Endothelial cell of umbilical vein (primary cell): ENCODE measurements at regions not wholly inside any gene's neighbourhood (a gene's known extent, or its start where the extent isn't known, plus 50 kb on each side); places are given as distances from the start of the nearest gene placed in this dataset.

Experiments used
- BruUV-seq: library from RNA; stranded (reverse); fragments of 400-500 nt; replicated peaks from 2 replicates; lab custom pipeline; 2021; lab: Mats Ljungman, UMichigan
- CTCF ChIA-PET: fragments of 300-600, 350-600 bp; sonication (Branson Sonifier 250); formaldehyde crosslinking; loops from one replicate; lab custom pipeline; 2021; ENCODE audit warnings: antibody characterized with exemption, inconsistent platforms; lab: Charles Lee
- POLR2A ChIA-PET: fragments of 300-600, 350-600 bp; sonication (Branson Sonifier 250); formaldehyde crosslinking; loops from one replicate; lab custom pipeline; 2021; ENCODE audit warnings: antibody characterized with exemption, inconsistent platforms; lab: Charles Lee
- DNase-seq: peaks from one replicate; pipeline ENCODE4 v3.0.0-alpha.2; 2011; ENCODE audit warnings: low read depth, low spot score
- FAIRE-seq: peaks from 2 replicates; lab custom pipeline; 2011; peaks lifted over from hg19 to GRCh38; lab: Jason Lieb, UNC
- H2AFZ ChIP-seq: 2 replicates; pipeline ENCODE4 v1.6.0; 2012; ENCODE audit warnings: low read depth, low read length, control low read depth, inconsistent platforms
- H3K27ac ChIP-seq: 2 replicates; pipeline ENCODE4 v1.5.1; 2011; ENCODE audit warnings: low read depth, mild to moderate bottlenecking, control low read depth, low read length, moderate library complexity; ENCODE audit not compliant: insufficient read depth
- H3K27me3 ChIP-seq, 2 experiments: 2 replicates each; pipeline versions ENCODE4 v1.6.0 to v1.6.1; 2011; ENCODE audit warnings: low read length in 2 of 2, mixed read lengths in 1 of 2; ENCODE audit not compliant: control insufficient read depth in 2 of 2, insufficient read depth in 2 of 2
- H3K36me3 ChIP-seq, 2 experiments: 2 replicates in 1 of 2; 3 replicates in 1 of 2; pipeline ENCODE4 v1.5.1; 2011; ENCODE audit warnings: low read length in 2 of 2, mild to moderate bottlenecking in 1 of 2, moderate library complexity in 1 of 2; ENCODE audit not compliant: control insufficient read depth in 2 of 2, insufficient read depth in 2 of 2; ENCODE audit errors: extremely low read depth in 1 of 2
- H3K4me1 ChIP-seq: 3 replicates; pipeline ENCODE4 v1.5.1; 2011; ENCODE audit warnings: mild to moderate bottlenecking, low read length; ENCODE audit not compliant: control insufficient read depth, insufficient read depth; ENCODE audit errors: extremely low read depth
- H3K4me2 ChIP-seq: 2 replicates; pipeline ENCODE4 v1.6.1; 2011; ENCODE audit warnings: low read length, control low read depth, mixed read lengths; ENCODE audit not compliant: insufficient read depth
- H3K4me3 ChIP-seq, 3 experiments: fragments of 200-600 bp in 1 of 3; sonication (generic), shearing (Covaris generic) in 1 of 3; replicated peaks in 1 of 3; 2 replicates each; pipeline ENCODE4 v1.5.1; 2011 to 2016; ENCODE audit warnings: control low read depth in 3 of 3, low read length in 3 of 3, mild to moderate bottlenecking in 2 of 3, inconsistent platforms in 1 of 3, low read depth in 1 of 3, moderate library complexity in 1 of 3; ENCODE audit not compliant: insufficient read depth in 1 of 3
- H3K79me2 ChIP-seq: 2 replicates; pipeline ENCODE4 v1.6.0; 2012; ENCODE audit warnings: low read length, inconsistent platforms; ENCODE audit not compliant: control insufficient read depth, insufficient read depth
- H3K9ac ChIP-seq: replicated peaks from 2 replicates; pipeline ENCODE3; 2011; ENCODE audit warnings: low read length, control low read depth; ENCODE audit not compliant: insufficient read depth; ENCODE audit errors: extremely low read depth
- H3K9me1 ChIP-seq: replicated peaks from 3 replicates; pipeline ENCODE4 v1.6.0; 2011; ENCODE audit warnings: mild to moderate bottlenecking, low read length; ENCODE audit not compliant: control insufficient read depth, insufficient read depth; ENCODE audit errors: extremely low read depth
- H3K9me3 ChIP-seq: replicated peaks from 2 replicates; pipeline ENCODE4 v1.5.1; 2012; ENCODE audit warnings: low read length, inconsistent platforms; ENCODE audit not compliant: control insufficient read depth, insufficient read depth
- H4K20me1 ChIP-seq: replicated peaks from 2 replicates; pipeline ENCODE3; 2011; ENCODE audit warnings: mild to moderate bottlenecking, low read length; ENCODE audit not compliant: control insufficient read depth, insufficient read depth; ENCODE audit errors: extremely low read depth
- CTCF ChIP-seq, 2 donors: IDR thresholded peaks; 1 replicate in 1 of 2; 2 replicates in 1 of 2; pipeline ENCODE4 v1.5.1; 2011; ENCODE audit warnings: low read length in 2 of 2, mild to moderate bottlenecking in 2 of 2, moderate library complexity in 2 of 2, control low read depth in 1 of 2, inconsistent platforms in 1 of 2, low read depth in 1 of 2; ENCODE audit not compliant: insufficient read depth in 1 of 2; ENCODE audit errors: extremely low read depth in 1 of 2
- EZH2 ChIP-seq: IDR thresholded peaks from 2 replicates; pipeline ENCODE4 v1.6.1; 2012; ENCODE audit warnings: borderline replicate concordance, low read depth, mild to moderate bottlenecking, moderate library complexity, low read length, inconsistent platforms; ENCODE audit not compliant: severe bottlenecking
- FOS ChIP-seq: IDR thresholded peaks from 2 replicates; pipeline ENCODE4 v1.6.1; 2011; ENCODE audit warnings: mild to moderate bottlenecking, low read length, moderate library complexity, borderline replicate concordance; ENCODE audit not compliant: insufficient read depth
- GATA2 ChIP-seq: IDR thresholded peaks from 2 replicates; pipeline ENCODE4 v1.7.0; 2011; ENCODE audit warnings: low read depth, mild to moderate bottlenecking, moderate library complexity, mixed read lengths, low read length; ENCODE audit not compliant: insufficient read length, insufficient read depth
- JUN ChIP-seq: IDR thresholded peaks from 2 replicates; pipeline ENCODE4 v1.6.1; 2011; ENCODE audit warnings: borderline replicate concordance, low read depth; ENCODE audit not compliant: insufficient read length, insufficient read depth
- MAX ChIP-seq: IDR thresholded peaks from 2 replicates; pipeline ENCODE4 v1.6.1; 2011; ENCODE audit not compliant: insufficient read depth, insufficient read length
- MYC ChIP-seq: IDR thresholded peaks from one replicate; pipeline ENCODE4 v1.6.1; 2011; ENCODE audit warnings: mild to moderate bottlenecking, low read depth, low read length
- POLR2A ChIP-seq: IDR thresholded peaks from 2 replicates; pipeline ENCODE4 v1.6.1; 2012; ENCODE audit warnings: low read depth, mild to moderate bottlenecking, control low read depth, low read length
- POLR2AphosphoS5 ChIP-seq: IDR thresholded peaks from 2 replicates; pipeline ENCODE4 v1.6.1; 2012; ENCODE audit warnings: low read depth, mild to moderate bottlenecking, control low read depth, low read length, moderate library complexity; ENCODE audit not compliant: insufficient read depth
- dilution Hi-C: fragments of 300-500 bp; cut with MboI; formaldehyde crosslinking; loops from one replicate; pipeline ENCODE4 v1.15.0; 2019; ENCODE audit warnings: low sequenced_read_pairs; ENCODE audit not compliant: extremely low pct_ligation_motif_present
- intact Hi-C: fragments of 100-400 bp; cut with micrococcal nuclease; formaldehyde crosslinking; loops from one replicate; pipeline ENCODE4 v1.10.0; 2022

- no peak overlapping the region for H3K9ac ChIP-seq
- H3K4me1 ChIP-seq, result peaks cover 12% of the 10 kb centered on the region
- dilution Hi-C loops, result no loop called here
- ChIA-PET CTCF (interaction anchor here (0.6 kb wide), 1 partner anchor 23 kb away, joined by 3 read pairs; no protein-coding TSS in a partner anchor), POLR2A (no interaction called here)
- no peak overlapping the region for H3K27ac ChIP-seq
- no peaks in the 10 kb centered on the region for H3K27me3 ChIP-seq
- H3K4me2 ChIP-seq, result no peak overlapping the region
- BruUV-seq, result no TSS peak
- H3K9me1 ChIP-seq, result no peaks in the 10 kb centered on the region
- DNase-seq, result no peak
- TF ChIP-seq GATA2 (no peak), FOS (no peak), EZH2 (no peak), MYC (no peak), MAX (no peak)
- H3K4me3 ChIP-seq, result no peak overlapping the region
- H2AFZ ChIP-seq, result no peak overlapping the region
- intact Hi-C loops, result loop anchor here (5.0 kb wide), 1 partner anchor 208 kb away; no protein-coding TSS in a partner anchor
- no peak for FAIRE-seq
- no peaks in the 10 kb centered on the region for H3K9me3 ChIP-seq
- H3K36me3 ChIP-seq, result no peaks in the 10 kb centered on the region
- H4K20me1 ChIP-seq, result no peaks in the 10 kb centered on the region
- no peaks in the 10 kb centered on the region for H3K79me2 ChIP-seq
These were observed 221.4 kb downstream of the BLID start for GRCh38 chr11:121894581-121894980.

- Histone ChIP-seq H4K20me1 (no peaks in the 10 kb centered on the region), H3K4me2 (no peak overlapping the region), H3K36me3 (no peaks in the 10 kb centered on the region), H3K79me2 (no peaks in the 10 kb centered on the region), H3K9me1 (no peaks in the 10 kb centered on the region), H3K4me1 (peaks cover 12% of the 10 kb centered on the region), H3K27me3 (no peaks in the 10 kb centered on the region), H2AFZ (no peak overlapping the region), H3K27ac (no peak overlapping the region), H3K4me3 (no peak overlapping the region), H3K9me3 (no peaks in the 10 kb centered on the region), H3K9ac (no peak overlapping the region)
- dilution Hi-C loops (no loop called here), intact Hi-C loops (loop anchor here (1.0 to 5.0 kb wide), 4 partner anchors 36 to 336 kb away; no protein-coding TSS in a partner anchor)
- no TSS peak for BruUV-seq
- no peak for TF ChIP-seq GATA2
- no peak for TF ChIP-seq JUN
- TF ChIP-seq POLR2A, result no peak
- TF ChIP-seq MYC, result no peak
- TF ChIP-seq MAX, result no peak
- no peak for TF ChIP-seq EZH2
- TF ChIP-seq CTCF (IDR thresholded peaks at IDR 0.05; ENCODE audit: extremely low read depth in 1 of 2, insufficient read depth in 1 of 2, low read depth in 1 of 2, low read length in 2 of 2), result no peak
- no peak for TF ChIP-seq POLR2AphosphoS5
- no peak for TF ChIP-seq FOS
- FAIRE-seq (no peak), DNase-seq (no peak)
- ChIA-PET CTCF (no interaction called here), POLR2A (no interaction called here)
These were observed 223.2 kb downstream of the BLID start for GRCh38 chr11:121892863-121893262.
